RCC 7860 (cell line): ENCODE measurements at regions not wholly inside any gene's neighbourhood (a gene's known extent, or its start where the extent isn't known, plus 50 kb on each side); places are given as distances from the start of the nearest gene placed in this dataset.

ENCODE experiments used
- DNase-seq: peaks from one replicate; pipeline ENCODE4 v3.0.0-alpha.2; 2015; ENCODE audit warnings: low spot score
- FAIRE-seq: peaks from 2 replicates; lab custom pipeline; 2012; peaks lifted over from hg19 to GRCh38; lab: Jason Lieb, UNC

GRCh38 chr7:20932785-20933527, 146.3 kb upstream of the SP8 start:
- no peak for DNase-seq
- FAIRE-seq: no peak

GRCh38 chr7:20945451-20945850, 158.8 kb upstream of the SP8 start:
- FAIRE-seq: no peak
- DNase-seq: no peak

- FAIRE-seq (no peak), DNase-seq (no peak)
Observed at GRCh38 chr7:20952916-20953315, 166.2 kb upstream of the SP8 start.

- DNase-seq (no peak), FAIRE-seq (no peak)
Observed at GRCh38 chr7:20954711-20955619, 168.3 kb upstream of the SP8 start.

GRCh38 chr7:20958572-20958971, 171.9 kb upstream of the SP8 start:
- no peak for FAIRE-seq
- no peak for DNase-seq

- FAIRE-seq: no peak
Observed at GRCh38 chr7:20959281-20959680, 172.6 kb upstream of the SP8 start.

GRCh38 chr7:20963556-20964280, 177.0 kb upstream of the SP8 start:
- DNase-seq (no peak), FAIRE-seq (no peak)

More at GRCh38 chr7:20959281-20959680, 172.6 kb upstream of the SP8 start:
- no peak for DNase-seq

- FAIRE-seq (no peak), DNase-seq (no peak)
Observed at GRCh38 chr7:20964281-20964918, 177.7 kb upstream of the SP8 start.

- DNase-seq (no peak), FAIRE-seq (no peak)
Observed at GRCh38 chr7:20971219-20971618, 184.5 kb upstream of the SP8 start.

GRCh38 chr7:20980232-20980631, 193.5 kb upstream of the SP8 start:
- no peak for DNase-seq
- no peak for FAIRE-seq

- FAIRE-seq: no peak
- DNase-seq: no peak
Observed at GRCh38 chr7:20980668-20981264, 194.1 kb upstream of the SP8 start.

GRCh38 chr7:20988340-20988739, 201.7 kb upstream of the SP8 start:
- no peak for DNase-seq
- FAIRE-seq: no peak

GRCh38 chr7:20991544-20991943, 204.9 kb upstream of the SP8 start:
- FAIRE-seq: no peak
- DNase-seq: no peak

- no peak for DNase-seq
- FAIRE-seq: peak; percentile 62
Observed at GRCh38 chr7:20993693-20994092, 207.0 kb upstream of the SP8 start.

- peak; percentile 54 for DNase-seq
- FAIRE-seq: peak; percentile 81
Observed at GRCh38 chr7:20998309-20998708, 211.6 kb upstream of the SP8 start.

GRCh38 chr7:21011153-21011552, 224.5 kb upstream of the SP8 start:
- DNase-seq (no peak), FAIRE-seq (no peak)

GRCh38 chr7:21013765-21014539, 227.3 kb upstream of the SP8 start:
- FAIRE-seq (no peak), DNase-seq (no peak)

GRCh38 chr7:21020667-21021066, 234.0 kb upstream of the SP8 start:
- FAIRE-seq (no peak), DNase-seq (no peak)

- FAIRE-seq (no peak), DNase-seq (no peak)
Observed at GRCh38 chr7:21023841-21024484, 237.3 kb upstream of the SP8 start.
